GM19035 (cell line): ENCODE measurements at regions not wholly inside any gene's neighbourhood (a gene's known extent, or its start where the extent isn't known, plus 50 kb on each side); places are given as distances from the start of the nearest gene placed in this dataset.
"Not testable (repeated sequence)": the region's sequence is repeated elsewhere in the genome, so short reads cannot be mapped to it uniquely, and the experiment has no call there.

ENCODE experiments used
- ATAC-seq: cut with Tn5 transposase; IDR thresholded peaks from one replicate; pipeline ENCODE4 v1.9.1; 2021; ENCODE audit not compliant: unreplicated experiment

DNA sequence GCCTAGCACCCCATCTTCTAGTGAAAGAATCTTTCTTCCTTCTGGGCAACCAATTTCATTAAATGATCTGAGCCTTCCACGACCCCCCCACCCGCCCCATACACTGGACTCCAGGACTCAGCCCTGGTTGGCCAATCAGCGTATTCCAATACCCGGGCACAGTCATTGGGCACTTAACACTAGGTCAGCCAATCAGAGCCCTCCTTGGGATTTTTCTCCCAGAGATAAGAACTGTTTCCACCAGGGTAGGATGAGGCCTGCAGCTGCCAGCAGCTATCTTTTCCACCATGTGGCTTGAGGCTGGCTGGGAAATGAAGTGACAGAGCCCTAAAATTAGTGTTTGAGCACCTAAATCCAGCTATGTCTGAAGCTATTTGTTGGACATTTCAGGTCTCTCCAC is 418.8 kb downstream of the BCOR start:
- no peak for ATAC-seq

DNA sequence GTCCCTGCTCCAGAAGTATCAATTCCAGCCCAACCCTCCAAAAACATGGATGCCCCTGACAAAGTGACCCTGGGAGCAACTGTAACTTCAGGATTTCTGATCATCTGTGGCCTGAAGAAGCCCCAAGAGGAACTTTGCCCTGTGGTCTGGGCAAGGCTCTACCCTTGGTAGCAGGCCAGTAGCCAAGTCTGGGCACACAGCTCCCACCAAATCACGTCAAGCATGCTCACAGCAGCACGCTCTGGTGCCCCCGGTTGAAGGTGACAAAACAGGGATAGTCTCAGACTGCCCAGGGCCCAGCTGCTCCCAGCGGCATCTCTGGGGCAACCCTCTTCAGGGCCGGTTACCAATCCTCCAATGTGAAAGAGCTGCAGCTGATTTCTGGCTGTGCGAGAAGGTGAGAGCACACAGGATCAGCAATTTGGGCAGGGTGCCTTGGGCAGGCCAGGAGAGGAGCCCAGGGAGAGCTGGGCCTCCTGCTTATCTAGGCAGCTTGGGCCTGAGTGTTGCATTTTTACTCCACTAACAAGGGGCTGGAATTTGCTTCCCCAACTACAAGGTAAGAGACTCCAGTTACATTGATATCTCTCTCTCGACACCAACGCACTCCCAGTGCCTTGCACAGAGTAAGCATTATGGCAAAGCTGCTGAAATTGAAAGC is 418.1 kb downstream of the BCOR start:
- ATAC-seq, result no peak

- no peak for ATAC-seq
Measured at GRCh38 chrX:39681885-39682284, 415.9 kb downstream of the BCOR start.

DNA sequence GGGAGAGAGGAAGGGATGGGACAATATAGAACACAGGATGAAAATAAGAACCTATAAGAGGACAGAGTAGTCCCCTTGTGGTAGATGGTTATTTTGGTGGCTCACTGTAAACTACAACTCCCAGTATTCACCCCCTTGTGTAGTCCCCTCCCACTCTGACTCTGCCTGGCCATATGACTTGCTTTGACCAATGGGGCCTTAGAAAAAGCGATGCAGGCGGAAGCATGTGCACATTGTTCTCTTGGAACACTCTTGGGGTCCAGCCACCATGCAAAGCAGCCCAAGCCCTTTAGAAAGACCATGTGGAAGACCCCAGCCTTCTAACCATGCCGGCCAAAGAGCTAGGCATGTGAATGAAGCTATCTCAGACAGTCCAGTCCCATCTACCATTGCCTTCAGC is 415.0 kb downstream of the BCOR start:
- no peak for ATAC-seq

DNA sequence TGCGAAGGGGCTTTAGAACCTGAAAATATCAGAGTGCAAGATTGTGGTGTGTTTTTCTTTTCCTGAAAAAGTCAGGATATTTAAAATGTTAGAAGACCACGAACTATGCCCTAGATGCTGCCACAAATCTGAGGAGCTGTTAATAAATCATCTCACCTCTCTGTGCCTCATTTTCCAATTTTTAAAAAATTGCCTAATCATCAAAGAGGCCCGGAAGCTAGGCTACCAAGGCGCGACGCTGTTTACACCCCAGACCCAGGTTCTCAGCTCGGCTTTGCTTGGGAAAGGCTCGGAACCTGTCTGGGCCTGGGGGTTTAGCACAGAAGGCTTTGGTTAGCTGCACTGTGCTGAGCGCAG is 409.6 kb downstream of the BCOR start:
- ATAC-seq, result no peak

DNA sequence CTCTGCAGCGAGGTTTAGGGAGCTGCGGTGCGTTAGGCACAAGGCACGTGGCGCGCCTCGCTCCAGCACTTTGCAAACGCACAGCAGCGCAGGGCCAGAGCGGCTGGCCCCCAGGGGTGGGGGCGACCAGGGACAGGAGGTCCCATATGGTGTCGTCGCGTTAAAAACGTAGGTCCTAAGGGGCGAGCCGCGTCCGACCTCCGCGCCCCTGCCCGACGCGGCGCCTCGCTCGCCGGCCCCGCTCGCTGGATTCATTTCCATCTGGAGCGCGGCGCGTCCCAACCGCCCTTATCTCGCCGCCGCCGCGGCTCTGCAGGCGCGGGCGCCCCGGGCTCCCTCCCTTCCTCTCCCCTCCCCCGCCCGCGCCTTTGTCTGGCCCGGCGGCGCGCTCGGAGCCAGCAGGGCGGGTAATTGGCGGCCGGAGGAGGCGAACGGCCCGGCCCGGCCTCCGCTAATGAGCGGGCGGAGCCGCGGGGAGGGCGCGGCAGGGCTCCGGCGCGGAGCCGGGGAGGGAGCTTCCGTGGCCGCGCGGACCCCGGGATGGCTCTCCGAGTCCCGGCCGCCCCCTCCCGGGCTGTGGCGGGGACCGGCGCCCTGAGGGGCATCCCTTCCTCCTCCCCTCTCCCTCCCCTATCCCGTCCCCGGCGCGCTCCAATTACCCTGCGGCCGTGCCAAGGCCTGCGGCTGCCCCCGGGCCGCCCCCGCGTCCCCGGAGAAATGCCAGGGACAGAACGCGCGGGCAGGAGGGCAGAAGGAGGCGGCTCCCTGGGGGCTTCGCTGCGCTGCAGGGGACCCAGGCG is 409.0 kb downstream of the BCOR start:
- no peak for ATAC-seq

- ATAC-seq, result no peak
Measured at GRCh38 chrX:39689376-39690104, 408.2 kb downstream of the BCOR start.

DNA sequence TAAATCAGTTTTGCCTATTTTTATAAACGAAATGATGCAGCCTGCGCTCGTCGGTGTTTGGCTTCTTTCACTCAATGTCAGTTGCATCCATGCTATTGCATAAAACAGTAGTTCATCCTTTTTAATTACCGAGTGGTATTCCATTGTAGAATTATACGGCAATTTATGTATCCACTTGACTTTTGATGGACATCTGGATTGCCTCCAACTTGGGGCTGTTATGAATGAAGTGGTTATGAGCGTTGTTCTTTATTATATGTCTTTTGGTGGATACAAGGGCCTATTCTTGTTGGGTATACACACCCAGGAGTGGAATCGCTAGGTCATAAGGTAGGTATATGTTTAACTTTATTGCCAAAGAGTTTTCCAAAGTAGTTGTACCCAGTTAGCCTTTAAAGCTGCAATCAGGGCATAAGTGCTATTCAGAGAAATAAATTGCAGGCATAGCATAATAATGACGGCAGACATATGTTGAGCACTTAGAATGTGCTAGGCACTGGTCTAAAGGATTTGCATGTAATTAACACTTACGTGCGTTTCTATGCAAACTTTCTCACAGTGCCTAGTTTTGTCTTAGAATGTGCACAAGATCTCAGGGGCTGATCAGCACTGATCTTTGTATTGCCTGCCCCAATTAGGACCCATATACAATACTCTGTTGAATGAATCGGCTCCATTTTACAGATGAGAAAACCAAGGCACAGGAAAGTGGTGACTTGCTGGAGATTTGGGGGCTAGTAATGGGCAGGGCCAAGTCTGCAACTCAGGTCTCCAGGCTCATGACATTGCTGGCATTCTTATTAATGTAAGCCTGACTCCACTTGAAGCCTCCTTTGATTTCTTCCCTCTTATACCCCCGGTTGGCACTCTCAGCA is 407.0 kb downstream of the BCOR start:
- no peak for ATAC-seq

GRCh38 chrX:39691724-39692123 is 406.0 kb downstream of the BCOR start:
- no peak for ATAC-seq

GRCh38 chrX:39692796-39693195 is 405.0 kb downstream of the BCOR start:
- ATAC-seq, result no peak

- no peak for ATAC-seq
Measured at GRCh38 chrX:39693298-39693697, 404.5 kb downstream of the BCOR start.

DNA sequence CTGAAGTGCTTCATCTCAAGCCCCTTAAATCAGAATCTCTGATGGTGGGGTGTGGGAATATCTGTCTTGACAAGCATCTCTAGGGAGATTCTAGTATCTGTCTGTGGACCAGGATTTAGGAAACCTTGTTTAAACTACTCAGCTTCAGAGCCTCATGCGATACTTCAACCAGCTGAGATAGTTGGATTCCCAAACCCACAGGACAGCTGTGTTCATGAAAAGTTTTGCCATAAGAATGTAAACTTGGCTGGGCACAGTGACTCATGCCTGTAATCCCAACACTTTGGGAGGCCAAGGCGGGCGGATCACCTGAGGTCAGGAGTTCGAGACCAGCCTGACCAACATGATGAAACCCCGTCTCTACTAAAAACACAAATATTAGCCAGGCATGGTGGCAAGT is 395.1 kb downstream of the BCOR start:
- not testable (repeated sequence) for ATAC-seq

DNA sequence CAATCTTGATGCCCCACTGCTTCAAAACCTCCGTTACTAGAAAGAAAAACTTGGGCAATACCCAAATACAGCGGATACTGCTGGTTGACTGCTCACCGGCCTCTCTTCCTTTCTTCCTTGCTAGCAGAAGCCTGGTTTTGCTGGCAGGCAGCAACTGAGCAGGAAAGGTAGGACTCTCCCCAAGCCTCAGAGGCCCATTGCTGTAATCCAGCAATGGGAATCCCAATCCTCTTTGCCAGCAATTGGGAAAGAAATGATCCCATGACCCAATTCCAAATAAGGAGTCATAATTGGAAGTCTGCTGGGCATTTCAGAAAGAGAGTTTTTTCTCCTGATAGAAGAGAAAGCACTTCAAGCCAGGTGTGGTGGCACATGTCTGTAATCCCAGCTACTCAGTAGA is 394.5 kb downstream of the BCOR start:
- no peak for ATAC-seq

DNA sequence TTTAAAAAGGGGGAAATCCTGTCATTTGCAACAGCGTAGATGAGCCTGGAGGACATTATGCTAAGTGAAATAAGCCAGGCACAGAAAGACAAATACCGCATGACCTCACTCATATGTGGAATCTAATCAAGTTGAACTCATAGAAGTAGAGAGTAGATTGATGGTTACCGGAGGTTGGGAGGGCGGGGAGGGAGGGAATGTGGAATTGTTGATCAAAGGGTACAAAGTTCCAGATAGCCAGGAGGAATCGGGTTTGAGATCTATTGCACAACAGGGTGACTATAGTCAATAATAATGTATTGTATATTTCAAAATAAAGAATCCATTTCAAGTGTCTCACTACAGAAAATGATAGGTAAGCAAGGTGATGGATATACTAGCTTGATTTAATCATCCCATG is 393.2 kb downstream of the BCOR start:
- no peak for ATAC-seq

DNA sequence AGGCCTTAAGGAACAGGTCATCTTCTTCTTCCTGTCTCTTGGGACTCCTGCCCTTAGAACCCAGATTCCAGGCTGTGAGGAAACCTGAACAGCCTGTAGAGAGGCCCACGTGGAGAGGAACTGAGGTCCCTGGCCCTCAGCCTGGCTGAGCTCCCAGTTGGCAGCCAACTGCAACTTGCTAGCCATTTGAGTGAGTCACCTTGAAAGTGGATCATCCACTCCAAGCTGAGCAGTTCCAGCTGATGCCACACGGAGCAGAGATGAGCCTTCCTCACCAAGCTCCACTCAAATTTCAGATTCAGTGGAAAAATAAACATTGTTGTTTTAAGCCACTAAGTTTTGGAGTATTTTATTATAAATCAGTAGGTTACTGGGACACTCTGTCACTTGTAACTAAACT is 392.5 kb downstream of the BCOR start:
- ATAC-seq, result no peak

GRCh38 chrX:39709364-39709763 is 388.4 kb downstream of the BCOR start:
- ATAC-seq, result no peak

DNA sequence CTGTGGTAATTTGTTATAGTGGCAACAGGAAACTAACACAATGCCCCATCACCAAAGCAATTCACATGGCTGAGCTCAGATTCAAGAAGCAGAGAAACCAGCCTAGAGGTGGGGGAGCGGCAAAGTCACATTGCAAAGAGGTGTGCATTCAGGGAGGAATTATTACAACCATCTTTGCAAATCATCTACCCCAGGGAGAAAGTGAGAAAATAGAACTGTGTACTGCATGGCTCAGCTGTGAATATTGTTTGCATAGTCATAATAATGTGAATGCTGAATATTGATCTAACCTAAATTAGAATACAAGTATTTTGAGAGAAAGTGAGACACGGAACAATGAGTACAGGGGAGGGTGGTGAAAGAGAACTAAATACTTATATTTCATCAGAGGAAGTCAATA is 387.9 kb downstream of the BCOR start:
- ATAC-seq, result no peak

GRCh38 chrX:39710776-39711175 is 387.0 kb downstream of the BCOR start:
- ATAC-seq, result no peak

- ATAC-seq, result no peak
Measured at GRCh38 chrX:39714471-39714870, 383.3 kb downstream of the BCOR start.

DNA sequence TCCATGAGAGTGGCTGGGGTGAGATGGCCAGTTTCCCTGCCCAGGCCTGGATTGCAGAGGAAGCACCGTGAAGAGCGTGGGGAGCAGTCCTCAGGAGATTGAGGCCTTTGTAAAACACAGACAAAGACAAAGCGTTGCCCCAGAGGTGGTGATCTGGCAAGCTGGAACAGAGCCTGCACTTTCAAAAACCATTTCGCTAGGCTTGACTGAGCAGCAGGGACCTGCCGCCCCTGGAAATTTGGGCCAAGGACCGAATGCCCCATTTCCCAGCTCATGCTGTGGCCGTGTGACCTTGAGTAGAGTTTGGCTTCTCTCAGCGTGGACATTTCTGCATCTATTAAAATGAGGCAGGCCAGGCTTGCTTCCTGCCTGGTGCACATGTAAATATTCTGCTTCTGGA is 381.4 kb downstream of the BCOR start:
- no peak for ATAC-seq
